ENCODE measurements at regions not wholly inside any gene's neighbourhood (a gene's known extent, or its start where the extent isn't known, plus 50 kb on each side); places are given as distances from the start of the nearest gene placed in this dataset.
"Not testable (repeated sequence)": the region's sequence is repeated elsewhere in the genome, so short reads cannot be mapped to it uniquely, and the experiment has no call there.

DNA sequence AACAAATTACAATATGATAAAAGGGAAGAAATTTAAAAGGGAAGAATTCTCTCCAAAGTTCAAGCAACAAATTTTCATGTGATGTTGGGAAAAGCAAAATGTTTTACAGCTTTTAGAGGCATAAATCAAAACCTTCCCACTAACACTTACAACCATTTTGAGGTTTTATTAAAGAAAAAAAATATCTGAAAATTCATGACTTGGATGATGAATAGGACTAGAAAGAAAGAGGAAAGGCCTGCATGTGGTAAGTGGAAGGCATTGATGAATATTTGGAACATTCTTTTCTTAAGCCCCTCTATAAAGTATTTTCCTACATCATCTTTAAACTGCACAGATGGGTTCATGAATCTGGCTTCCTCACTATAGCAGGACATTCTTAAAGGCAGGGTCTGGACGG, 560.6 kb downstream of the TTLL7 start:
- TF ChIP-seq, protein P1, sequence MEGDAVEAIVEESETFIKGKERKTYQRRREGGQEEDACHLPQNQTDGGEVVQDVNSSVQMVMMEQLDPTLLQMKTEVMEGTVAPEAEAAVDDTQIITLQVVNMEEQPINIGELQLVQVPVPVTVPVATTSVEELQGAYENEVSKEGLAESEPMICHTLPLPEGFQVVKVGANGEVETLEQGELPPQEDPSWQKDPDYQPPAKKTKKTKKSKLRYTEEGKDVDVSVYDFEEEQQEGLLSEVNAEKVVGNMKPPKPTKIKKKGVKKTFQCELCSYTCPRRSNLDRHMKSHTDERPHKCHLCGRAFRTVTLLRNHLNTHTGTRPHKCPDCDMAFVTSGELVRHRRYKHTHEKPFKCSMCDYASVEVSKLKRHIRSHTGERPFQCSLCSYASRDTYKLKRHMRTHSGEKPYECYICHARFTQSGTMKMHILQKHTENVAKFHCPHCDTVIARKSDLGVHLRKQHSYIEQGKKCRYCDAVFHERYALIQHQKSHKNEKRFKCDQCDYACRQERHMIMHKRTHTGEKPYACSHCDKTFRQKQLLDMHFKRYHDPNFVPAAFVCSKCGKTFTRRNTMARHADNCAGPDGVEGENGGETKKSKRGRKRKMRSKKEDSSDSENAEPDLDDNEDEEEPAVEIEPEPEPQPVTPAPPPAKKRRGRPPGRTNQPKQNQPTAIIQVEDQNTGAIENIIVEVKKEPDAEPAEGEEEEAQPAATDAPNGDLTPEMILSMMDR (IDR thresholded peaks at IDR 0.05 in 4 of 5, conservative IDR thresholded peaks at IDR 0.05 in 1 of 5): not testable (repeated sequence)
- TF ChIP-seq POLR2A (IDR thresholded peaks at IDR 0.05): not testable (repeated sequence)

Measured in gastrocnemius medialis (tissue), 4 donors.